ENCODE measurements at regions not wholly inside any gene's neighbourhood (a gene's known extent, or its start where the extent isn't known, plus 50 kb on each side); places are given as distances from the start of the nearest gene placed in this dataset.

GRCh38 chr1:186738926-186739325 lies 58.7 kb upstream of the PTGS2 start:
- Histone ChIP-seq H3K4me3 (no peak overlapping the region), H3K79me2 (ENCODE audit: control insufficient read depth, insufficient read depth, low read length) (no peaks in the 10 kb centered on the region), H3K9me3 (replicated peaks; ENCODE audit: control insufficient read depth, insufficient read depth, low read depth, low read length) (no peaks in the 10 kb centered on the region; the same call in 1 of the 2 replicates), H3K4me2 (ENCODE audit: insufficient read depth, low read length) (no peak overlapping the region), H3K27me3 (ENCODE audit: control insufficient read depth in 2 of 2, insufficient read depth in 2 of 2, low read length in 2 of 2) (no peaks in the 10 kb centered on the region), H3K9ac (ENCODE audit: insufficient read depth in 1 of 2, low read depth in 2 of 2, low read length in 2 of 2) (no peak overlapping the region), H3K9me1 (ENCODE audit: control insufficient read depth, insufficient read depth, low read length) (no peaks in the 10 kb centered on the region), H4K20me1 (replicated peaks; ENCODE audit: control insufficient read depth, insufficient read depth, low read length) (no peaks in the 10 kb centered on the region), H2AFZ (ENCODE audit: low read depth, low read length) (no peak overlapping the region), H3K4me1 (replicated peaks in 1 of 2; ENCODE audit: control insufficient read depth in 2 of 2, insufficient read depth in 2 of 2, low read length in 2 of 2) (no peaks in the 10 kb centered on the region), H3K36me3 (ENCODE audit: control insufficient read depth, insufficient read depth, low read length) (no peaks in the 10 kb centered on the region), H3K27ac (ENCODE audit: extremely low read depth, low read depth, low read length) (no peak overlapping the region)
- POLR2A ChIA-PET: no interaction called here
- no peak for ATAC-seq
- 0% methylated on average over 1 of the region's 1 CpG for WGBS (ENCODE audit: insufficient coverage, low coverage, missing lambda C conversion rate)
- CTCF ChIA-PET (ENCODE audit: low intra/inter-chr PET ratio): no interaction called here
- no TSS peak for BruUV-seq (replicated peaks)
- no peak for FAIRE-seq
- DNase-seq (ENCODE audit: extremely low read depth in 1 of 4, low spot score in 3 of 4): no peak
- in situ Hi-C loops (cut with MboI): no loop called here
- intact Hi-C loops (cut with micrococcal nuclease): no loop called here
- TF ChIP-seq ZC3H8 (IDR thresholded peaks at IDR 0.05) (no peak), HDAC3 (IDR thresholded peaks at IDR 0.05; ENCODE audit: borderline replicate concordance, partially characterized antibody) (no peak), PHF8 (IDR thresholded peaks at IDR 0.05; ENCODE audit: borderline replicate concordance, low read length) (no peak), SIN3A (IDR thresholded peaks at IDR 0.05; ENCODE audit: borderline replicate concordance in 2 of 2, control insufficient read depth in 1 of 2, low read depth in 2 of 2, low read length in 2 of 2) (no peak), SREBF1 (IDR thresholded peaks at IDR 0.05; ENCODE audit: borderline replicate concordance, low read depth, low read length) (no peak), ZNF133 (CRISPR knock-in tag; IDR thresholded peaks at IDR 0.05) (no peak), ZHX1 (conservative IDR thresholded peaks at IDR 0.05; ENCODE audit: low read length) (no peak), CREBBP (IDR thresholded peaks at IDR 0.05; ENCODE audit: low read depth, low read length) (no peak), CHD4 (IDR thresholded peaks at IDR 0.05; ENCODE audit: insufficient read depth, insufficient replicate concordance, low read depth, low read length, poor library complexity, severe bottlenecking) (no peak), RAD51 (IDR thresholded peaks at IDR 0.05; ENCODE audit: borderline replicate concordance, low read depth) (no peak), ZBTB49 (CRISPR knock-in tag; IDR thresholded peaks at IDR 0.05; ENCODE audit: borderline replicate concordance) (no peak), BDP1 (IDR thresholded peaks at IDR 0.05; ENCODE audit: insufficient read depth, insufficient read length) (no peak)
- TF ChIP-seq, protein P1, sequence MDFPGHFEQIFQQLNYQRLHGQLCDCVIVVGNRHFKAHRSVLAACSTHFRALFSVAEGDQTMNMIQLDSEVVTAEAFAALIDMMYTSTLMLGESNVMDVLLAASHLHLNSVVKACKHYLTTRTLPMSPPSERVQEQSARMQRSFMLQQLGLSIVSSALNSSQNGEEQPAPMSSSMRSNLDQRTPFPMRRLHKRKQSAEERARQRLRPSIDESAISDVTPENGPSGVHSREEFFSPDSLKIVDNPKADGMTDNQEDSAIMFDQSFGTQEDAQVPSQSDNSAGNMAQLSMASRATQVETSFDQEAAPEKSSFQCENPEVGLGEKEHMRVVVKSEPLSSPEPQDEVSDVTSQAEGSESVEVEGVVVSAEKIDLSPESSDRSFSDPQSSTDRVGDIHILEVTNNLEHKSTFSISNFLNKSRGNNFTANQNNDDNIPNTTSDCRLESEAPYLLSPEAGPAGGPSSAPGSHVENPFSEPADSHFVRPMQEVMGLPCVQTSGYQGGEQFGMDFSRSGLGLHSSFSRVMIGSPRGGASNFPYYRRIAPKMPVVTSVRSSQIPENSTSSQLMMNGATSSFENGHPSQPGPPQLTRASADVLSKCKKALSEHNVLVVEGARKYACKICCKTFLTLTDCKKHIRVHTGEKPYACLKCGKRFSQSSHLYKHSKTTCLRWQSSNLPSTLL (IDR thresholded peaks at IDR 0.05): no peak
- TF ChIP-seq, protein P2, sequence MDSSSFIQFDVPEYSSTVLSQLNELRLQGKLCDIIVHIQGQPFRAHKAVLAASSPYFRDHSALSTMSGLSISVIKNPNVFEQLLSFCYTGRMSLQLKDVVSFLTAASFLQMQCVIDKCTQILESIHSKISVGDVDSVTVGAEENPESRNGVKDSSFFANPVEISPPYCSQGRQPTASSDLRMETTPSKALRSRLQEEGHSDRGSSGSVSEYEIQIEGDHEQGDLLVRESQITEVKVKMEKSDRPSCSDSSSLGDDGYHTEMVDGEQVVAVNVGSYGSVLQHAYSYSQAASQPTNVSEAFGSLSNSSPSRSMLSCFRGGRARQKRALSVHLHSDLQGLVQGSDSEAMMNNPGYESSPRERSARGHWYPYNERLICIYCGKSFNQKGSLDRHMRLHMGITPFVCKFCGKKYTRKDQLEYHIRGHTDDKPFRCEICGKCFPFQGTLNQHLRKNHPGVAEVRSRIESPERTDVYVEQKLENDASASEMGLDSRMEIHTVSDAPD (CRISPR knock-in tag; IDR thresholded peaks at IDR 0.05): no peak

Measured in K562 (cell line).